ENCODE measurements at regions not wholly inside any gene's neighbourhood (a gene's known extent, or its start where the extent isn't known, plus 50 kb on each side); places are given as distances from the start of the nearest gene placed in this dataset.
"Not testable (repeated sequence)": the region's sequence is repeated elsewhere in the genome, so short reads cannot be mapped to it uniquely, and the experiment has no call there.

DNA sequence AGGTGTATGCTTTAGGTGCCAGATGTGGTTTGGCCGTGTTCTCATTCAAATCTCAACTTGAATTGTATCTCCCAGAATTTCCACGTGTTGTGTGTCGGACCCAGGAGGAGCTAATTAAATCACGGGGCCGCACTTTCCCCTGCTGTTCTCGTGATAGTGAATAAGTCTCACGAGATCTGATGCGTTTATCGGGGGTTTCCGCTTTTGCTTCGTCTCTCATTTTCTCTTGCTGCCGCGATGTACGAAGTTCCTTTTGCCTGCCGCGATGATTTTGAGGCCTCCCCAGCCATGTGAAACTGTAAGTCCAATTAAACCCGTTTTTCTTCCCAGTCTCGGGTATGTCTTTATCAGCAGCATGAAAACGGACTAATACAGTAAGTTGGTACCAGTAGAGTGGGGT lies 244.0 kb downstream of the ARL4A start:
- TF ChIP-seq EZH2phosphoT487 (IDR thresholded peaks at IDR 0.05; ENCODE audit: low read depth): not testable (repeated sequence)
- TF ChIP-seq, protein P1, sequence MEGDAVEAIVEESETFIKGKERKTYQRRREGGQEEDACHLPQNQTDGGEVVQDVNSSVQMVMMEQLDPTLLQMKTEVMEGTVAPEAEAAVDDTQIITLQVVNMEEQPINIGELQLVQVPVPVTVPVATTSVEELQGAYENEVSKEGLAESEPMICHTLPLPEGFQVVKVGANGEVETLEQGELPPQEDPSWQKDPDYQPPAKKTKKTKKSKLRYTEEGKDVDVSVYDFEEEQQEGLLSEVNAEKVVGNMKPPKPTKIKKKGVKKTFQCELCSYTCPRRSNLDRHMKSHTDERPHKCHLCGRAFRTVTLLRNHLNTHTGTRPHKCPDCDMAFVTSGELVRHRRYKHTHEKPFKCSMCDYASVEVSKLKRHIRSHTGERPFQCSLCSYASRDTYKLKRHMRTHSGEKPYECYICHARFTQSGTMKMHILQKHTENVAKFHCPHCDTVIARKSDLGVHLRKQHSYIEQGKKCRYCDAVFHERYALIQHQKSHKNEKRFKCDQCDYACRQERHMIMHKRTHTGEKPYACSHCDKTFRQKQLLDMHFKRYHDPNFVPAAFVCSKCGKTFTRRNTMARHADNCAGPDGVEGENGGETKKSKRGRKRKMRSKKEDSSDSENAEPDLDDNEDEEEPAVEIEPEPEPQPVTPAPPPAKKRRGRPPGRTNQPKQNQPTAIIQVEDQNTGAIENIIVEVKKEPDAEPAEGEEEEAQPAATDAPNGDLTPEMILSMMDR (IDR thresholded peaks at IDR 0.05; ENCODE audit: low read depth, low read length): not testable (repeated sequence)

All from OCI-LY3 (cell line).